8988T (cell line): ENCODE measurements at regions not wholly inside any gene's neighbourhood (a gene's known extent, or its start where the extent isn't known, plus 50 kb on each side); places are given as distances from the start of the nearest gene placed in this dataset.

Experiments used
- DNase-seq: peaks from one replicate; pipeline ENCODE4 v3.0.0; 2011

DNA sequence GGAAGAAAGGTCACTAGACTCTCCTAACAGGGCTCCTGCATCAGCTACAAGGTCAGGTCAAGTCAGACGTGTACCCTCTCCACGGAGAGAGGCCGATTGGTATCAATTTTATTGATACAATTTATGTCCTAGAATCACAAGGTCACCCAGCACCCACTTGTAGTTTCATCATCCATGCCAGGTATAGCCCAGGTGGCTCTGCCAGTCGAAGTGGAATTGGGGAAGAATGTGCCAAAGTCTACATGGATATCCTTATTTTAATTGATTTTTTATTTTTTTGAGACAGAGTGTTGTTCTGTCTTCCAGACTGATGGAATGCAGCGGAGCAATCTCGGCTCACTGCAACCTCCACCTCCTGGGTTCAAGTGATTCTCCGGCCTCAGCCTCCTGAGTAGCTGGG lies 334.1 kb downstream of the SHANK2 start:
- no peak for DNase-seq

DNA sequence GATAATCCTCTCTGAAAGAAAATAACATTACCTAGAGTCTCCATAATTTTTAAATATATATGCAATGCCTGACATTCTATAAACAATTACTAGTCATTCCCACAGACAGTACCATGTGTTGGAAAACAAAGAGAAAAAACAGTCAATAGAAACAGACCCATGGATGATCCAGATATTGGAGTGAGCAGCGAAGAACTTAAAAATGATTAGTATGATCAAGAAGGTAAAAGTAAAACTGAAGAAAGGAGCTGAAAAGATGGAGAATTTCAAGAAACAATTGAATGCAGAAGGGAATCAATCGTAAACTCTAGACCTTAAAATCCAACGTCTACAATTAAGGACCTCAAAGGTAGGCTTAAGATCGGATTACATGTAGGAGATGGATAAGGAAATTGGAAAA lies 330.6 kb downstream of the SHANK2 start:
- no peak for DNase-seq

DNA sequence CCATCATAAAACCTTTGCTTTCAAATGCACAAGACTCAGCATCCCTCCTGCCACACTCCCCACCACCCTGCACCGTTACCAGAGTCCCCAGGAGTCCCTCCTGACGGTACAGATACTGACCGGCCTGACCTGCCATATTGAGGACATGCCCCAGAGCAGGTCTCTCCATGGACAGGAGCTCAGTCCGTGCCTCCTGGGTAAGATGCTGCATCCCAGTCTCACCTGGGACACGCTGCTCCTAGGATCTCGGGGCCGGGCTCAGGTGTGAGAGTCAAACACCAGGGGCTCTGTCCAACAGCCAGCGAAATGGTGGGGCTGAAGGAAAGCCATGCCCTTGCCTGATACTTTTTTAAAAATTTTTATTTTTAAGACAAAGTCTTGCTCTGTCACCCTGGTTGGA lies 328.3 kb downstream of the SHANK2 start:
- DNase-seq = no peak

DNA sequence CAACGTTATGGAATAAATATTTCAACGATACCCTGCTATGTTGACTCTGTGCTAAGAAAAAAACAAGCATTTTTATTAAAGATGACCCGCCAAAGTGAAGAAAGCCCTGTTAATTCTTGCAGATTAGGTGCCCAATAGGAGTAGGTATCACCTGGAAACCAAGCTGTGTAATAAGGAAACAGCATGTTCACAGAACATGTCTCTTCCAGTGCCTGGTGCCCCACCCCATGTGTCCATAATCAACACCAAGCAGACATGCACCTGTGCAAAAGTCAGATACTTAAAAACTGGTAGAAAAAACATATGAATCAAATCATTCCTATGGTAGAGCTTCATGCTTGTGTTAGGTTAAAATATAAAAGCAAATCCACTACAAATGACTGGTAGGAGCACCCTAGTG lies 327.1 kb downstream of the SHANK2 start:
- DNase-seq = no peak

DNA sequence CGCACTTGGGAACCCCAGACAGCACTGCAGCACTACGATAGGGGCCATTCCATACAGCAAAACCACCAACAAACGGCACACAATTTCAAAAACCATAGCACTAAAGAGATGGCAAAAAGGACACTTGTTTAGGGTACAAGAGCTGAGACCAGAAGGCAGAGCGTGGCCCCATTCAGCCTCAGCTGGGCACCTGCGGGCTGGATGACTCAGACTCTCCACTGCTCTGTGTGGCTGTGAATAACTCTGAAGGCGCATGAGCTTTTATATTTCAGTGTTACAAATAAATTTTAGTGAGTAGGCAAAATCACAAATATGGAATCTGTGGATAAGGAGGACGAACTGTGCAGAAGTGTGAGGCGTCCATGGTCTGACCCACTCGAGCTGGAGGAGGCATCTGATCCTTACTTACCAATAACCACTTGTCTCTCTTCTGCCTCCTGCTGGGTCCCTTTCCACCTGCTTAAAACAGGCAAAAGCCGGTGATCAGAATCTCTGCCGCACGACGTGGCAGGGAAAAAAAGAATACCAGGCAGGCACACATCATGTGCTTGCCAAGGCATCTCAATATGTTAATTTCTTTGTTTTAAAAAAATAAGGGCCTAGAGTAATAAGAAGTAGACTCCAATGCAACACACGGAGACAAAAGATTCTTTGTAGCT lies 325.7 kb downstream of the SHANK2 start:
- DNase-seq = no peak

DNA sequence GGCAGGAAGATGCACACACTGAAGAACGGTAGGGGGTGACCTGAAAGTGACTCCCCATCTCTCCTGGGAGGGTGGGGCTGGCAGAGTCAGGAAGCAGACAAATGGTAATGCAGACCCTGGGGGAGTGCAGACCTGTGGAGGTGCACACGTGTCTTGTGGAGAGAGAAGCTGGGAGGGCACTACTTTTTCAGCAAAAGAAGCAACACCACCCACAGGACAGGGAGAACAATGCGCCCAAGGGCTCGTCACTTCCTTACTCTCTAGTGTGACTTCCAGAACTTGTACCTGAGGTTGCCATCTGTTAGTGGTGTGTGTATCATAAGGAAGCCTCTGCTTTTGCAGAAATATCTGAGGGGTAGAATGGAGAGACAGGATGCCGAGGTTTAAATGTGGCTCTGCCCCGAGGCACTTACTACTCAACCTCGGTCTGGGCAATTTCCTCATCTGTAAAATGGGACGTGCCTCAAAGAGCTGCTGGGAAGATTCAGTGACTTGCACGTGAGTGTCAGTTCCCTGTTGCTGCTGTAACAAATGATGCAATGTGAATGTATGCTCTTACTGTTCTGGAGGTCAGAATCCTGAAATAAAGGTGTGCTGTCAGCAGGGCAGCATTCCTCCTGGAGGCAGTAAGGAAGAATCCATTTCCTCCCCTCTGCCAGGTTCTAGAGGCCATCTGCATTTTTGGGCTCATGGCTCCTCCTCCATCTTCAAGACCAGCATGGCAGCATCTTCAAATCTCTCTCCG lies 323.4 kb downstream of the SHANK2 start:
- no peak for DNase-seq

DNA sequence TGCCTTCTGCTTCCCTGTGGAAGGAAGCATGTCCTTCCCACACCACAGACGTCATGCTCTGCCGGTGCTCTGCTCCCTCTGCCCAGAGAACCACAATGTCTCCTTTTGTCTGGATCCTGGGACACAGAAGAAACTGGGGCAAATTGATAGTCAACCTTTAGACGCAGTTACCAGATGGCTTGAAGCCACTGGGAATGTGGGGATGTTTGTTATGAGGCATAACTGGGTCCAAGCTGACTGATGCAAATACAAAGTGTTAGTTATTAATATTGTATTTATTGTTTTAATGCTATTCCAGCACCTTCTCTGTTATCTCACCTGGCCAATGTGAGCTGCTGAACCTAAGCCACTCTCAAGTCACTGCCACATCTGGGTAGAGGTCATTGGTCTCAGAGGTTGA lies 322.2 kb downstream of the SHANK2 start:
- no peak for DNase-seq

DNA sequence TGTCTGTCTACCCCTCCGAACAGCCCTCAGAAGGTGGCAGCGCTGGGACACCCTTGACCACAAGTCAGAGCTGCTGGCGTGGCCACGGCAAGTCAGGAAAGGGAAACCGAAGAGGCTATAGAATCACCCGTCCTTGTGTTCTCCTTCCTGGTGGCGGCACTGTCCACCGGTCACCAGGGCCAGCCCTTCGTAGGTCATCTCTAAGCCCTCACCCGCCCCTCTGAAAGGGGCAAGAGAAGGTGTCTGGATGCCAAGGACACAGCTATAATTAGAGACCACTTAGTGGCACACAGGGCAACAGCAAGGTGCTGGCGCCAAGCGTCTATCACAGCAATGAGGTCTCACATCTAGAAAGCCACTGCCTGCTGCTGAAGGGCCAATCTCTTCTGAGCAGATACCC lies 320.9 kb downstream of the SHANK2 start:
- no peak for DNase-seq

DNA sequence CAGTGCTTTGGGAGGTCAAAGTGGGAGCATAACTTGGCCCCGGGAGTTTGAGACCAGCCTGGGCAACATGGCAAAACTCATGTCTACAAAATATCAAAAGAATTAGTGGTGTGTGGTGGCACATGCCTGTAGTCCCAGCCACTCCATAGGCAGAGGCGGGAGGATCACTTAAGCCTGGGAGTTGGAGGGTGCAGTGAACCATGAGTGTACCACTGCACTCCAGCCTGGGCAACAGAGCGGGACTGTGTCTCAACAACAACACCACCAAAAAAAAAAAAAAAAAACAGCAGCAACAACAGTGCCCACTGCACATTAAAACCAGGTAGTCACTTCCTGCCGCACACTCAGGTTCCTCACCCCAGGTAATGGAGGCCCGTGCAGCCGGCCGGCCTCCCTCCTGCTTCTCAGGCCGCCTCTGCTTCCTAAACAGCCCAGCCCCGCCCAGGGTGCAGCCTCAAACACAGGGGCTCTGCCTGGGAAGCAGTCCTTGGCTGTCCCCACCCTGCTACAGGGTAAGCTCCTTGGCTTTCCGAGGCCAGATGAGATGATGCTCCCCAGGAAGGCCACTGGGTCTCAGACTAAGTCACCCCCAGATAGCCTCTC lies 318.3 kb downstream of the SHANK2 start:
- no peak for DNase-seq

DNA sequence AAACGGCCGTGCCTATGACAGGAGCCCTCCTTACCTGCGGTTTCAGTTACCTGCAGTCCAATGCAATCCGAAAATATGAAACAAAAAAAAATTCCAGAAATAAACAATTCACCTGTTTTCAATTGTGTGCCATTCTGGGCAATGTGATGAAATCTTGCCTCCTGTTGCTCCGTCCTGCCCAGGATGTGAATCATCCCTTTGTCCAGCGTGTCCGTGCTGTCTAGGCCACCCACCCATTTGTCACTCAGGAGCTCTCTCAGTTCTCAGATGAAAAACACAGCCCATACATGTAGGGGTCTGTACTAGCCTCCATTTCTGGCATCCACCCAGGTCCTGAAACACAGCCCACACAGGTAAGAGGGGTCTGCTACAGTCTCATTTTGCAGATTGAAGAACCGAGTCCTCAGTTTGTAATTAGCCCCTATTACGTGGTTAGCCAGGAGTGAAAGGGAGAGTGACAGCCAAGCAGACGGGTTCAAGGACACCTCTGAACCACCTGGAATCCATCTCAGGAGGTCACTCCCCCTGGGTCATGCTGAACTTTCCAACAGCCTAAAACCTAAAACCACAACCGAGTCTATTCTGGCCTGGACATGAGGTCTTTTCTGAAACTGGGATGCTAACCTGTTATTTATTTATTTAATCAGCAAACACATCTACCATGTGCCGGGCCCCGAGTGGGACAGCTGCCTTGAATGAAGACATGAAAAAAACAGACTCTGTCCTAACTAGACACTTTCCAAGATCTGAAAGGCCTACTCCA lies 317.2 kb downstream of the SHANK2 start:
- DNase-seq = no peak

DNA sequence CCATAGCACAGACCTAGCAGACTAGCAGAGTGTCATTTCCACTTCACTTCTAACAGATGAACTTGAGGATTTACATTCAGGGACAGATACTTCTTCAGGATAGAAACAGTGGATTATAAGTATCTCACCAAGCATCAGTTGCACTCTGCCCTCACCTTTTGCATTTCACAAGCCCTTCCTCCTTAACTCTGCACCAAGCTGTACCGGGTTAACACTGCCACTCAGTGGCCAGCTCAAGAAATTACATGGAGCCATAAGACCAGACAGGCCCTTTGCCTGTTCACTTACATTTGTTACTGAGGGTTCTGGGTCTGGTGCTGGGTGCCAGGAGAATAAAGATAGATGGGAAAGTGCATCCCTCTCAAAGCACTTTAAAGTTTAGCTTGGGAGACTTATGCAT lies 309.8 kb downstream of the SHANK2 start:
- DNase-seq = no peak

DNA sequence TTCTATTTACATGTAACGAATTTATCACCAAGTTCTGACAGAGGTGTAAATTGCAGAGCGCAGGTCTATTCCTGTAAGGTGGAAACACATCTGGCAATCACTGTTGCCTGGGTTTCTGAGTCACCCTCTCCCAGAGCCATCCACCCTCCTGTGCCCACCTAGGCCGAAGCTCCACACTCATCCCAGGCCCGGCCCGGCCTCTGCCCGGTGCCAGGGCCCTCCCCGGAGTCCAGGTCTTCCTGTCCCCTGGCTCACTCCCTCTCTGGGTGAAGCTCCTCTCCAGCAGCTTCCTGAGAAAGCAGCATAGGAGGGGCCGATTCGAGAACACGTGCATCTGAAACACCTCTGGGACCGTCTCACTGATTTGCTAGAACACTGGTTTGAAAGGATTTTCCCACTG lies 308.2 kb downstream of the SHANK2 start:
- no peak for DNase-seq

DNA sequence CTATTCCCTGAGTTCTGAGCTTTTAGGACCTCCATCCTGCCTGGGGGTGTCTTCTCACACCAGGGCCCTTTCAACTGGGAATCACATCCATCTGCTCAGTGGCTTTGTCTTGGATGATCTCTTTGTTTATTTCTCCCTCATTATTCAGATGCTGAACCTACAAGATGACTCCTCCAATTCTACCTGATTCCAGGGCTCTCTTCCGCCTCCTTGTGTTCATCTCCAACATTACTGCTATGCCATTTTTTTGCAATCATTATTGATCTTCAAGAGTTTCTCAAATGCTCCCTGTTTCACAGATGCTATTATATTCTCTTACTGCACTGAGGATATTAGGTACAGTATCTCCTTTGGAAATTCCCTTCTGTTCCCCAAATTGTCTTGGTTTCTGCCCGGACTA lies 307.7 kb downstream of the SHANK2 start:
- DNase-seq = no peak

DNA sequence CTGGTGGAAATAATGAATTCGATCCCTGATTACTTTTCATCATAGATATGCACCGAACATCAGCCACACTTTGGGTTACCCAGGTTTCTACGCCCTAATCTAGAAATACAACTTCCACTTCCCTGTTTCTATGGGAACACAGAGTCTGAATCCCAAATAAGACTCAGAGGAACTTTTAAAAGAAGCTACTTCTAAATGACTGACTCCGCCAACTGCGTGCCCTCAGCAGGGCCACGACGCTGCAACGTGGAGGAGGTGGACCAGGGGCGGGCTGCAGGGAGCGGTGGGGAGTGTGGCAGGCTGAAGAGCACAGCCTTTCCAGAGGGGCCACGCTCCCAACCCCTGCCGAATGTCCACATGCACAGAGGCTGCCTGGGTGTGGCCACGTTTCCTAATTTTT lies 304.0 kb downstream of the SHANK2 start:
- DNase-seq = no peak

DNA sequence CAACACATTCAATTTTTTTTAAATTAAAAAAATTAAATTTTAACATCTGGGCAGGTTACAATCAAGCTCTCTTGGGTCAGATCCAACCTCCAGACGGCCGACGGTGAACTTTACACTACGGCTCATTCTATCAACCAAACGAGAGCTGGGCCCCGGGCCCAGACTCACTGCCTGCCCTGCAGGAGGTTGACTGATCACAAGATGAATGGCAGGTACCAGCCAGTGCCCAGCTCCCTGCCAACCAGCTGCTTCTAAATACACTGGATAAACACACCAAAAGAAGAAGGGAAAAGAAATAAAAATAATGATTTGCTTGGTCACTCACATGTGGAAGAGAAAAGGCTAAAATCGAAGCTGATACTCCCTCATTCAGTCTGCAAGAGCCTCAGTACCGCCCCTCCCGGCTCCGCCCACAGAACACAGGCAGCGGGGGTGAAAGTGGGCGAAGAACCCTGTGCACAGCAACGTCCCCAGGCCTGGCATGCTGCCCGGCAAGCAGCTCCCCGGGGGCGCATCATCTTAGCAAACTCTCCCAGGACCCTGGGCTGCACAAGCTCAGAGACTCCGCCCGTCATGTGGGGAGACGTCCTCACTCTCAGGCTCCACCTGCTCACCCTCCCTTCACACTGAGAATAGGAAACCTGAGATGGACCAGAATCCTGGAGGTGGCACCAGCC lies 303.4 kb downstream of the SHANK2 start:
- no peak for DNase-seq

DNA sequence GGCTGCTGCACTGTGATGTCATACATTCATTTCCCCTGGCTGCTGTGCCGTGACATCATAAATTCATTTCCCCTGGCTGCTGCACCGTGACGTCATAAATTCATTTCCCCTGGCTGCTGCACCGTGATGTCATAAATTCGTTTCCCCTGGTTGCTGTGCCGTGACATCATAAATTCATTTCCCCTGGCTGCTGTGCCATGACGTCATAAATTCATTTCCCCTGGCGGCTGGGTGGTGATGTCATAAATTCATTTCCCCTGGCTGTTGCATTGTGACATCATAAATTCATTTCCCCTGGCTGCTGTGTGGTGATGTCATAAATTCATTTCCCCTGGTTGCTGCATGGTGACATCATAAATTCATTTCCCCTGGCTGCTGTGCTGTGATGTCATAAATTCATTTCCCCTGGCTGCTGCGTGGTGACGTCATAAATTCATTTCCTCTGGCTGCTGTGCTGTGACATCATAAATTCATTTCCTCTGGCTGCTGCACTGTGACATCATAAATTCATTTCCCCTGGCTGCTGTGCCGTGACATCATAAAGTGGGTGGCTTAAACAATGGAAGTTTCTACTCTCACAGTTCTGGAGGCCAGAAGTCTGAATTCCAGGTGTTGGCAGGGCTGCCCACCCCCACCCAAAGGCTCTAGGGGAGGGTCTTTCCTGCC lies 301.1 kb downstream of the SHANK2 start:
- DNase-seq = no peak

DNA sequence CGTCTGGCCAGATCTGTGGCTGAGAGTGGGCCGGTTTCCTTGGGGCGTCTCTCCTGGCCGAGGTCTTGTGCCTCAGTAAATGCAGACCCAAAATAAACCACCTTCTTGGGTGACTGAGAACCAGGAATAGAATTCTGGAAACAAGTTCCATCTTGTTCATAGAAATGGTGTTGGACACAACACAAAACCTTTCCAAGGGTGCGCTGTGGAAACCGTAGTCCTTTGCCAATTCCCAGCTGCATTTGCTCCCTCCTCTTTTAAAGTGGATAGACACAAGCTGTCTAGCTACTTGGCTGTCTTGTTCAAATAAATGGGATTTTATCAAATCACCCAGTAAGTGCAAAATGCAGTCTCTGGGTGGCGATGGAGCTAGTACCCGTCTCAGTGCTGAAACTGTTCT lies 300.2 kb downstream of the SHANK2 start:
- DNase-seq = no peak

DNA sequence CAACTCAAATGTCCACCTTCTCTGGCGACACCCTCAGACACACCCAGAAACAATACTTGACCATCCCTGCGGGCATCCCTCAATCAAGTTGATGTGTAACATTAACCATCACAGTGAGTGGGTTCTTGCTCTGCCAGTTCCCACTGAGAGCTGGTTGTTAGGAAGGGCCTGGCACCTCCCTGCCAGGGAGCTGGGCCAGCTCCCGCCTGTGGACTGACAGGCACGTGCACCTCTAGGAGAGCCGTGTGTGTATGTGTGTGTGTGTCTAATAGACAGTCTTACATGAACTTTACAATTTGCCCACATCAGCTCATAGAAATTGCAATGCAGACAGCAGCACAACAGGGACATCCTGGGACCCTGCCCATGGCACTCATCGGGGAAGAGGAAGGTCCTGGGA lies 298.7 kb downstream of the SHANK2 start:
- no peak for DNase-seq

DNA sequence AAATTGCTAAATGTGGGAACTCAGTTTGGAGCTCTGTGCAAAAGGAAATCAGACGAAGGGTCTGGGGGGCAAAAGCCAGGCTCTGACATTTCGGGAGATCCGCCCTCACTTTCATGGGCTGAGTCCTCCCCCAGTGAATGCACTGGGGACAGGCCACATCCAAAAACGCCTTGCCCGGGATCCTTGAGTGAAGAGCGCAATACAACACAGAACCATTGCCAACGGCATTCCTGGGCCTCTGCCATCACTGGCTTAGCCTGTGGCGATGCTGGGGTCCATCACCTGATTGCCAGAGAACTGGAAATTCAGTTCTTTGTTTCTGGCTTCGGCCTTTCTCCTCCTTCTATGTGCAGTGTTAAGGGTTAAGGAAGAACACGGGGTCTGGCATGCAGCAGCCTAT lies 297.9 kb downstream of the SHANK2 start:
- no peak for DNase-seq
